Loucy (cell line): ENCODE measurements at regions not wholly inside any gene's neighbourhood (a gene's known extent, or its start where the extent isn't known, plus 50 kb on each side); places are given as distances from the start of the nearest gene placed in this dataset.

Experiments used
- H2AFZ ChIP-seq: fragments of 200-600 bp; sonication (generic); 2 replicates; pipeline ENCODE4 v1.6.0; 2016; ENCODE audit warnings: antibody characterized with exemption, mild to moderate bottlenecking, low read length, moderate library complexity
- H3F3A ChIP-seq: fragments of 200-600 bp; 2 replicates; pipeline ENCODE4 v1.6.0; 2016; ENCODE audit warnings: antibody characterized with exemption, low read depth, mild to moderate bottlenecking
- H3K27me3 ChIP-seq: fragments of 200-600 bp; sonication (generic); 2 replicates; pipeline ENCODE4 v1.6.1; 2014; ENCODE audit warnings: low read length, mild to moderate bottlenecking; ENCODE audit not compliant: insufficient read depth, poor library complexity, severe bottlenecking
- H3K36me3 ChIP-seq: fragments of 200-600 bp; sonication (generic); 2 replicates; pipeline ENCODE4 v1.6.1; 2016; ENCODE audit warnings: low read length; ENCODE audit not compliant: insufficient read depth
- H3K4me1 ChIP-seq: fragments of 200-600 bp; sonication (generic); 2 replicates; pipeline ENCODE4 v1.5.1; 2014; ENCODE audit warnings: low read length, mild to moderate bottlenecking; ENCODE audit not compliant: insufficient read depth, poor library complexity, severe bottlenecking
- H3K4me2 ChIP-seq: fragments of 200-600 bp; sonication (generic); 2 replicates; pipeline ENCODE4 v1.6.0; 2014; ENCODE audit warnings: antibody characterized with exemption, low read length, low read depth, mild to moderate bottlenecking; ENCODE audit not compliant: poor library complexity, severe bottlenecking
- H3K4me3 ChIP-seq: fragments of 200-600 bp; sonication (generic); 2 replicates; pipeline ENCODE4 v1.5.1; 2014; ENCODE audit warnings: low read length, mild to moderate bottlenecking, mixed read lengths; ENCODE audit not compliant: poor library complexity, severe bottlenecking
- H3K79me2 ChIP-seq: fragments of 200-600 bp; sonication (generic); 2 replicates; pipeline ENCODE4 v1.6.1; 2014; ENCODE audit warnings: low read length; ENCODE audit not compliant: insufficient read depth
- H3K9ac ChIP-seq: fragments of 200-600 bp; sonication (generic); 2 replicates; pipeline ENCODE4 v1.6.0; 2014; ENCODE audit warnings: mild to moderate bottlenecking, low read depth, low read length, moderate library complexity; ENCODE audit not compliant: poor library complexity, severe bottlenecking
- H3K9me2 ChIP-seq: fragments of 200-600 bp; sonication (generic); replicated peaks from 2 replicates; pipeline ENCODE4 v1.6.1; 2016; ENCODE audit warnings: low read depth, low read length, mixed read lengths
- H3K9me3 ChIP-seq: fragments of 200-600 bp; sonication (generic); 2 replicates; pipeline ENCODE4 v1.6.1; 2014; ENCODE audit warnings: mild to moderate bottlenecking, antibody characterized with exemption, low read length, low read depth; ENCODE audit not compliant: insufficient read depth
- H4K20me1 ChIP-seq: fragments of 200-600 bp; sonication (generic); 2 replicates; pipeline ENCODE4 v1.6.0; 2014; ENCODE audit warnings: antibody characterized with exemption, low read length, mild to moderate bottlenecking; ENCODE audit not compliant: insufficient read depth, poor library complexity, severe bottlenecking
- CTCF ChIP-seq: fragments of 200-600 bp; sonication (generic); conservative IDR thresholded peaks from 2 replicates; pipeline ENCODE4 v1.5.1; 2014; ENCODE audit warnings: mild to moderate bottlenecking, antibody characterized with exemption, low read length
- EZH2phosphoT487 ChIP-seq: fragments of 200-600 bp; IDR thresholded peaks from 2 replicates; pipeline ENCODE4 v1.6.1; 2018; ENCODE audit warnings: antibody characterized with exemption, mild to moderate bottlenecking, moderate library complexity, borderline replicate concordance

- Histone ChIP-seq H3K4me2 (no peak overlapping the region), H3K79me2 (no peaks in the 10 kb centered on the region), H3K36me3 (no peaks in the 10 kb centered on the region), H3K27me3 (no peaks in the 10 kb centered on the region), H3K4me3 (no peak overlapping the region), H3K9me2 (no peaks in the 10 kb centered on the region), H3K9me3 (no peaks in the 10 kb centered on the region), H2AFZ (no peak overlapping the region), H4K20me1 (no peaks in the 10 kb centered on the region), H3F3A (no peaks in the 10 kb centered on the region), H3K9ac (no peak overlapping the region), H3K4me1 (no peaks in the 10 kb centered on the region)
- TF ChIP-seq CTCF, result no peak
- TF ChIP-seq EZH2phosphoT487, result no peak
These were observed 226.4 kb upstream of the GOT2 start for GRCh38 chr16:58960484-58960883.

GRCh38 chr16:58960034-58960433, 225.9 kb upstream of the GOT2 start:
- Histone ChIP-seq H3K4me3 (no peak overlapping the region), H3K9ac (no peak overlapping the region), H3K4me1 (no peaks in the 10 kb centered on the region), H3K27me3 (no peaks in the 10 kb centered on the region), H2AFZ (no peak overlapping the region), H3K9me3 (no peaks in the 10 kb centered on the region), H3F3A (no peaks in the 10 kb centered on the region), H3K79me2 (no peaks in the 10 kb centered on the region), H4K20me1 (no peaks in the 10 kb centered on the region), H3K36me3 (no peaks in the 10 kb centered on the region), H3K4me2 (no peak overlapping the region), H3K9me2 (no peaks in the 10 kb centered on the region)
- TF ChIP-seq CTCF, result no peak
- no peak for TF ChIP-seq EZH2phosphoT487

GRCh38 chr16:58958749-58959148, 224.6 kb upstream of the GOT2 start:
- no peaks in the 10 kb centered on the region for H3K27me3 ChIP-seq
- H3K4me2 ChIP-seq, result no peak overlapping the region
- TF ChIP-seq EZH2phosphoT487 (no peak), CTCF (no peak)
- H3K4me3 ChIP-seq, result no peak overlapping the region
- no peaks in the 10 kb centered on the region for H3K9me3 ChIP-seq
- H4K20me1 ChIP-seq, result no peaks in the 10 kb centered on the region
- no peak overlapping the region for H2AFZ ChIP-seq
- H3K9me2 ChIP-seq, result no peaks in the 10 kb centered on the region
- H3K36me3 ChIP-seq, result no peaks in the 10 kb centered on the region
- no peaks in the 10 kb centered on the region for H3K4me1 ChIP-seq
- no peaks in the 10 kb centered on the region for H3K79me2 ChIP-seq
- no peaks in the 10 kb centered on the region for H3F3A ChIP-seq
- H3K9ac ChIP-seq, result no peak overlapping the region
